AG04449 (cell line): ENCODE measurements at regions not wholly inside any gene's neighbourhood (a gene's known extent, or its start where the extent isn't known, plus 50 kb on each side); places are given as distances from the start of the nearest gene placed in this dataset.

Source experiments
- CTCF ChIA-PET: fragments of 350-600 bp; formaldehyde crosslinking; extraction: SDS; loops from one replicate; lab custom pipeline; 2021; ENCODE audit warnings: antibody characterized with exemption; lab: Yijun Ruan, JAX
- POLR2A ChIA-PET: fragments of 400-600, 350-600 bp; formaldehyde crosslinking; extraction: SDS; loops from one replicate; lab custom pipeline; 2020; ENCODE audit warnings: antibody characterized with exemption, inconsistent platforms; lab: Yijun Ruan, JAX
- DNase-seq: peaks from one replicate; pipeline ENCODE4 v3.0.0-alpha.2; 2010; ENCODE audit warnings: low read depth, low spot score
- H3K4me3 ChIP-seq: 2 replicates; pipeline ENCODE4 v1.5.1; 2011; ENCODE audit warnings: low read depth, mild to moderate bottlenecking, control low read depth, low read length
- TF ChIP-seq, protein P1 (sequence below): IDR thresholded peaks from one replicate; pipeline ENCODE4 v1.5.1; 2011; ENCODE audit warnings: mild to moderate bottlenecking, moderate library complexity, low read length, control low read depth, inconsistent platforms; ENCODE audit not compliant: insufficient read depth; ENCODE audit errors: missing control alignments

DNA sequence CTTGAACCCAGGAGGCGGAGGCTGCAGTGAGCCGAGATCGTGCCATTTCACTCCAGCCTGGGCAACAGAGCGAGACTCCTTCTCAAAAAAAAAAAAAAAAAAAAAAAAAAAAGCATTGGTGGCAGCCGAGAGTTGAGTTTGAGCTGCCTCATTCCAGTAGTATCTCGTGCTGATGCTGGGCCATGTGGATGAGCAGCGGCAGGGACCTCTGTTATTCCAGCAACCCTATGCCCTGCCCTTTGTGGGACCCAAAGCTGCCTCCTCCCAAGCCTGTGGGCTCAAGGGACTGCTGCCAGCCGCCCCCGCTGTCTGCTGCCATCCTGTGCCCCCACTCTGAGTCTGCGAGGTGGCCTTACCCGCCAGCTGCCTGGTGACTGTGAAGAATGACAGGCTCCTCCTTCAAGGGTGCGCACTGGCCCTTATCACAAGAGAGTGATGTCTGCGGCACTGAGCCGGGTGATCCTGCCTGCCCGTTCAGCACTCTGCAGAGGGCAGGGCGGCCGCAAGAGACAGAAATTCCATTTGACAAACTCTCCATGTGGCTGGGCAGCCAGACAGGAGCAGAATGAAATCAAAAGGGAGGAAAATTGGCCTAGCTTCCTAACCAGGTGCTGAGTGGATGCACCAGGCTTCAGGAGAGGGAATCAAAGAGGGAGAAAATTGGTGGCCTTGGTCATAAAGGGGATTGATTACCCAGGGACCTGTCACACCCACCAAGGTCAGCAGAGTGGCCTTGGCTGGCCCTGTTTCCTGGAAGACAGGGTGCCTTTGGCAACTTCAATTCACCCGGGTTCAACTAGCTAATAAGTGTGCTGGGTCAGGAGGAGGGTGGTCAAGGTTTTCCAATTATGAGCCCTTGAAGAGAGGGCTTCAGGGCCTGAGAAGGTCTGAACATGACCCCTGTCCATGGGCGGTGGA lies 65.3 kb upstream of the ZMIZ1 start:
- ChIA-PET CTCF (interaction anchor here (1.3 kb wide), 1 partner anchor 29 kb away, joined by 3 read pairs; no protein-coding TSS in a partner anchor), POLR2A (no interaction called here)
- DNase-seq: no peak
- no peak overlapping the region for H3K4me3 ChIP-seq
- TF ChIP-seq, protein P1, sequence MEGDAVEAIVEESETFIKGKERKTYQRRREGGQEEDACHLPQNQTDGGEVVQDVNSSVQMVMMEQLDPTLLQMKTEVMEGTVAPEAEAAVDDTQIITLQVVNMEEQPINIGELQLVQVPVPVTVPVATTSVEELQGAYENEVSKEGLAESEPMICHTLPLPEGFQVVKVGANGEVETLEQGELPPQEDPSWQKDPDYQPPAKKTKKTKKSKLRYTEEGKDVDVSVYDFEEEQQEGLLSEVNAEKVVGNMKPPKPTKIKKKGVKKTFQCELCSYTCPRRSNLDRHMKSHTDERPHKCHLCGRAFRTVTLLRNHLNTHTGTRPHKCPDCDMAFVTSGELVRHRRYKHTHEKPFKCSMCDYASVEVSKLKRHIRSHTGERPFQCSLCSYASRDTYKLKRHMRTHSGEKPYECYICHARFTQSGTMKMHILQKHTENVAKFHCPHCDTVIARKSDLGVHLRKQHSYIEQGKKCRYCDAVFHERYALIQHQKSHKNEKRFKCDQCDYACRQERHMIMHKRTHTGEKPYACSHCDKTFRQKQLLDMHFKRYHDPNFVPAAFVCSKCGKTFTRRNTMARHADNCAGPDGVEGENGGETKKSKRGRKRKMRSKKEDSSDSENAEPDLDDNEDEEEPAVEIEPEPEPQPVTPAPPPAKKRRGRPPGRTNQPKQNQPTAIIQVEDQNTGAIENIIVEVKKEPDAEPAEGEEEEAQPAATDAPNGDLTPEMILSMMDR: no peak

- POLR2A ChIA-PET: no interaction called here
- H3K4me3 ChIP-seq: no peak overlapping the region
- CTCF ChIA-PET: interaction anchor here (1.5 kb wide), 1 partner anchor 191 kb away, joined by 3 read pairs; no protein-coding TSS in a partner anchor
- TF ChIP-seq, protein P1: no peak
- no peak for DNase-seq
Observed at GRCh38 chr10:79004311-79004710, 64.5 kb upstream of the ZMIZ1 start.

DNA sequence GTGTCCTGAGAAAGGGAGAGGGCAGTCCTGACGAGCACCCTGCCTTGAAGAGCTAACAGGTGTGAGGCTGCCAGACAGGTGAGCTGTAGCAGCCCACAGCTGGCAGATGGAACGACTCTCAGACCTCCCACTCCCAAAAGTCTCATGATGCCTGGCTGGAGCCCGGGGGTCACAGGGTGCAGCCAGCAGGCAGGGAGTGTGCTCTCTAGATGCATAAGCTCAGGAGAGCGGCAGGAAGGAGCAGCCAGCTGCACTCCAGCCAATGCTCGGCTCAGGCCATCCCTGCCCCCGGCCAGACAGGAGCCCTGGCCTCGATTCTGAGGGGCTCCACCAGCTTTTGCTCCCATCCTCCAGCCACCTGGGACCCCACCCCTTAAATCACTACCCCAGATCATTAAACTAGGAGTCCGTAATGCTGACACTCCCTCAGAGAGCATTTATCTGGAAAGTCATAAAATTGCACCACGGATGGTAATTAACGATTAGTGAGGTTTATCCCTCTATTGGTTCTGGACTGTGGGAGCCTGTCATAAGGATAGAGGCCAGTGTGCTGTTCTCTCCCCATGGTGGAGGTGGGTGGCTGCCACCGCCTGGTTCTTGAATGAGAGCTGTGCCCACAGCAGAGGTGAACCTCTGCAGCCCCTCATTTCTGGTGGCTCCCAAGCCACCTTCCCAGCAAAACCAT lies 63.5 kb upstream of the ZMIZ1 start:
- TF ChIP-seq, protein P1: no peak
- ChIA-PET CTCF (interaction anchor here (1.5 kb wide), 1 partner anchor 190 kb away, joined by 3 read pairs; no protein-coding TSS in a partner anchor), POLR2A (no interaction called here)
- H3K4me3 ChIP-seq: no peak overlapping the region
- DNase-seq: no peak

- H3K4me3 ChIP-seq: no peak overlapping the region
- DNase-seq: no peak
- POLR2A ChIA-PET: no interaction called here
- CTCF ChIA-PET: interaction anchor here (1.3 kb wide), 1 partner anchor 16 kb away, joined by 3 read pairs; no protein-coding TSS in a partner anchor
- TF ChIP-seq, protein P1: no peak
Observed at GRCh38 chr10:79007018-79007417, 61.7 kb upstream of the ZMIZ1 start.

DNA sequence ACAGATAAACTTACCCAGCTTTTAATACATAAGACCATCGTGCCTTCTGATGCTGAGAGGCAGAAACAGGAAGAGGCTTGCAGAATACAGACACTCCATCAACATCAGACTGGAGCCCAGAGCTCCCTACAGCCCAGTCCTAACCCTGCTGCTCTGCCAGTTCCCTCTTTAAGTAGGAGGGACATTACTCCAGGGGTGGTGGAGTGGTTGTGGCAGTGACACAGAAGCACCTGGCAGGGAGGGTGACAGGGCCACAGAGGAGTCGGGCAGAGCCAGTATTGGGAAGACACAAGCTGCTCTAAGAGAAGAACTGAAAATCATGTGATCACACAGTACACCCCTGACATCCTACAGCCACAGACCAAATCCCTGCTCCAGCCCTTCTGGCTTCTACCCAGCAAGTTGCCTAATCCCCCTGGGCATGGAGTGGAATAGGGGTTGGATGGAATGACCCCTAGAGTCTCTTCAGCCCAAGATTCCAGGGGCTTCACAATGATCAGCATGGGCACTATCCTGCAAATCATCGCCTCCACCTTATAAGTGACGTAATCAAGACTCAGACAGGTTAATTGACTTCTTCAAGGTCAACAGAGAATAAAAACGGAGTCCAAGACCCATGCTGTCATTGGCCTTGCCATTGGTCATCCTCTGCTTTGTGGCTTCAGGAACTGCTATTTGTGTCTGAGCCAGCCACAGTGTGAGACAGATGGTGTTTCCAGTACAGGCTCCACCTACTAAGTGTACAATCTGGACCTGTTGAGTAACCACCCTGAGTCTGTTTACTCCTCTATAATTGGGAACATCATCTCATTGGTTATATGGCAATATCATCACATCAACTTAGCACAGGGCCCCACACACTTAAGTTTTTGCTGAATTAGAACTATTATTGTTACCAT lies 61.1 kb upstream of the ZMIZ1 start:
- no peak overlapping the region for H3K4me3 ChIP-seq
- DNase-seq: no peak
- POLR2A ChIA-PET: no interaction called here
- TF ChIP-seq, protein P1: no peak
- CTCF ChIA-PET: interaction anchor here (1.3 kb wide), 1 partner anchor 15 kb away, joined by 3 read pairs; no protein-coding TSS in a partner anchor
